GM12801 (cell line): ENCODE measurements at regions not wholly inside any gene's neighbourhood (a gene's known extent, or its start where the extent isn't known, plus 50 kb on each side); places are given as distances from the start of the nearest gene placed in this dataset.

Experiments
- CTCF ChIP-seq: IDR thresholded peaks from one replicate; pipeline ENCODE4 v1.5.1; 2011; ENCODE audit warnings: control low read depth; ENCODE audit not compliant: insufficient read length; ENCODE audit errors: extremely low read depth

DNA sequence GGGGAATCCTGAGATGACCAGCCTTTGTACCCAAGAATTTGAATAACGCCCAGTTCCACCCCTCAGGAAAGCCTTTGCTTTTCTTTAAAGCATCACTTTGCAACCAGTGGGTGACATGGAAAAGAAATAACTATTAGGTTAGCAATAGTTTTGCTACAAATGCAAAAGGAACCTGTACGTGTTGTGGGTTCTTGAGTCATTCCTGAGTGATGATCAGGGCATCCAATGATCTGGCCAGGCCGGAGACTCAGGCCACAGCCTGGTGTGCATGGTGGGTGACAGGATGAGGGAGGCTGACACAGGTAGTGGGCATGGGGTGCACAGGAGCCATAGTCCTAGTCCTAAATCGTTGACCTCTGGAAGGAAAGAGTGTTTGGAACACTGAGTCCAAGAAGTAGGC lies 321.4 kb upstream of the IL12A start:
- no peak for TF ChIP-seq CTCF

- TF ChIP-seq CTCF: no peak
Observed at GRCh38 chr3:159668461-159668860, 320.2 kb upstream of the IL12A start.

GRCh38 chr3:159668990-159669476 lies 319.6 kb upstream of the IL12A start:
- no peak for TF ChIP-seq CTCF

DNA sequence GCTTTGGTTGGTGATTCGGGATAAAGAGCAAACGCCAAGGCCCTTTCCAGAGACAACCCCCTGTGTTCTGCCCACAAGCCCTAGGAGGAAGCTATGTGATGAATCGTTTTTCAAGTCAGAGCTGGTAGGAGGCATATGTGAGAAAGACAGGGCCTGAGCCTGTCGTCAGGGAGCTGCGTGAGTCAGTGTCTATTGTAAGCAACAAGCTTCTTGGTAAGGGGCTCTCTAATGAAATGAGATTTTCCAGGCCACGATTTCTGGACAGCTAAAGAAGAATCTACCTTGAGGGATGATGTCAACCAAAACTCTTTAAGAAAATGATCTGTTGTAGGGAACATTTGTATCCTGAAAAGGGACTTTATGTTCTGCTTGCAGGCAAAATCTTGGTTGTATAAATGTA lies 318.9 kb upstream of the IL12A start:
- TF ChIP-seq CTCF: no peak

- TF ChIP-seq CTCF: no peak
Observed at GRCh38 chr3:159672728-159673688, 315.6 kb upstream of the IL12A start.

- TF ChIP-seq CTCF: no peak
Observed at GRCh38 chr3:159674583-159674982, 314.1 kb upstream of the IL12A start.

GRCh38 chr3:159675285-159675684 lies 313.4 kb upstream of the IL12A start:
- no peak for TF ChIP-seq CTCF
